IPS DF 6.9 (cell line): ENCODE measurements at regions not wholly inside any gene's neighbourhood (a gene's known extent, or its start where the extent isn't known, plus 50 kb on each side); places are given as distances from the start of the nearest gene placed in this dataset.
"Not testable (repeated sequence)": the region's sequence is repeated elsewhere in the genome, so short reads cannot be mapped to it uniquely, and the experiment has no call there.

Source experiments
- DNase-seq: peaks from one replicate; pipeline ENCODE4 v3.0.0-alpha.2; 2013; ENCODE audit warnings: low read depth, low spot score
- H3K27ac ChIP-seq: one replicate; pipeline ENCODE4 v1.5.1; 2013; ENCODE audit warnings: low read length, control low read depth
- H3K27me3 ChIP-seq: 2 replicates; pipeline ENCODE4 v1.6.1; 2013; ENCODE audit warnings: mild to moderate bottlenecking, low read length; ENCODE audit not compliant: control insufficient read depth, insufficient read depth
- H3K36me3 ChIP-seq: 2 replicates; pipeline ENCODE4 v1.6.1; 2013; ENCODE audit warnings: low read length; ENCODE audit not compliant: control insufficient read depth, insufficient read depth
- H3K4me1 ChIP-seq: 2 replicates; pipeline ENCODE4 v1.6.1; 2013; ENCODE audit warnings: low read length; ENCODE audit not compliant: control insufficient read depth, insufficient read depth
- H3K4me3 ChIP-seq: 2 replicates; pipeline ENCODE4 v1.5.1; 2013; ENCODE audit warnings: mild to moderate bottlenecking, low read length
- H3K9me3 ChIP-seq: 2 replicates; pipeline ENCODE4 v1.6.1; 2013; ENCODE audit warnings: low read length, inconsistent platforms; ENCODE audit not compliant: control insufficient read depth, insufficient read depth
- WGBS: extraction: QIAGEN DNeasy Blood & Tissue Kit; methylation state at CpG from one replicate; pipeline ENCODE4 v1.1.7; 2013; ENCODE audit warnings: mixed read lengths, missing lambda C conversion rate; ENCODE audit not compliant: insufficient read length, insufficient coverage; 5-methylcytosine and 5-hydroxymethylcytosine counted together

- H3K27me3 ChIP-seq, result no peaks in the 10 kb centered on the region
- H3K4me3 ChIP-seq, result no peak overlapping the region
- no peaks in the 10 kb centered on the region for H3K9me3 ChIP-seq
- H3K36me3 ChIP-seq, result no peaks in the 10 kb centered on the region
- DNase-seq, result no peak
- H3K4me1 ChIP-seq, result no peaks in the 10 kb centered on the region
- H3K27ac ChIP-seq, result no peak overlapping the region
Observed at GRCh38 chr5:155661859-155662258, 648.3 kb downstream of the KIF4B start.

DNA sequence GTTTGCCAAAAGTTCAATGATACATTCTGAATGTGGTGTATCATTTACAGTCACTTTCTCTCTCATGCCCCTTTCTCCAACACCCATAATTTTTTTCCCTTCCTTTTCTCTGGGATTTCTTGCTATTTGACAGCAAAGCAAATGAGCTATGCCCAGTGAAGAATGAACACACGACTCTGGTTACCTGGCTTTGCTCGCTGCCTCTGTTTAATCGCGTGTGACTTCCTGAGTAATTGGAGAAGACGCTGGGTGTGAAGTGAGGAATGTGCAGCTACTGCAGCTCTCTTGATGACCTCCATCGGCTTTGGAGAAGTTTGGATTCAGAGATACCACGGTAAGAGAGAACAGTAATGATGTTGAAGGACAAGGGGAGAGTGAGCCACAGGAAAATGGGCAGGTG is 651.8 kb downstream of the KIF4B start:
- DNase-seq, result no peak
- no peaks in the 10 kb centered on the region for H3K9me3 ChIP-seq
- H3K4me1 ChIP-seq, result no peaks in the 10 kb centered on the region
- H3K36me3 ChIP-seq, result no peaks in the 10 kb centered on the region
- H3K27me3 ChIP-seq, result no peaks in the 10 kb centered on the region
- no peak overlapping the region for H3K27ac ChIP-seq
- no peak overlapping the region for H3K4me3 ChIP-seq
- WGBS, result no CpG with 5 or more reads among the region's 7 CpGs

- H3K27me3 ChIP-seq, H3K27ac ChIP-seq, DNase-seq, H3K9me3 ChIP-seq, H3K4me1 ChIP-seq, H3K36me3 ChIP-seq, H3K4me3 ChIP-seq: not testable (repeated sequence)
- no CpG with 5 or more reads among the region's 7 CpGs for WGBS
Observed at GRCh38 chr5:155672001-155672400, 655.0 kb upstream of the SGCD start.

DNA sequence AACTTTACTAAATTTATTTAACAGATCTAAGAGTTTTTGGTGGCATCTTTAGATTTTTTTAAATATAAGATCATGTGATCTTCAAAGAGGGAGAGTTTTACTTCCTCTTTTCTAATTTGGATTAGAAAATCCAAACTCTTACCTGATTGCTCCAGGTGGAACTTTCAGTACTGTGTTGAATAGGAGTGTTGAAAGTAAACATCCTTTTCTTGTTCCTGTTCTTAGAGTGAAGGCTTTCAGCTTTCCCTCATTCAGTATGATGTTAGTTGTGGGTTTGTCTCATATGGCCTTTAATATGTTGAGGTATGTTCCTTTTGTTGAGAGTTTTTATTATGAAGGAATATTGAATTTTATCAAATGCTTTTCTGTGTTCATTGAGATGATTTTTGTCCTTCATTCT is 650.0 kb upstream of the SGCD start:
- H3K27me3 ChIP-seq, result no peaks in the 10 kb centered on the region
- H3K9me3 ChIP-seq, result no peaks in the 10 kb centered on the region
- no peak overlapping the region for H3K27ac ChIP-seq
- no peaks in the 10 kb centered on the region for H3K4me1 ChIP-seq
- H3K4me3 ChIP-seq, result no peak overlapping the region
- DNase-seq, result no peak
- H3K36me3 ChIP-seq, result no peaks in the 10 kb centered on the region

GRCh38 chr5:155678371-155678770 is 648.6 kb upstream of the SGCD start:
- DNase-seq, result no peak
- no peaks in the 10 kb centered on the region for H3K36me3 ChIP-seq
- no CpG with 5 or more reads among the region's 2 CpGs for WGBS
- no peaks in the 10 kb centered on the region for H3K9me3 ChIP-seq
- no peak overlapping the region for H3K27ac ChIP-seq
- no peak overlapping the region for H3K4me3 ChIP-seq
- H3K27me3 ChIP-seq, result no peaks in the 10 kb centered on the region
- H3K4me1 ChIP-seq, result no peaks in the 10 kb centered on the region

DNA sequence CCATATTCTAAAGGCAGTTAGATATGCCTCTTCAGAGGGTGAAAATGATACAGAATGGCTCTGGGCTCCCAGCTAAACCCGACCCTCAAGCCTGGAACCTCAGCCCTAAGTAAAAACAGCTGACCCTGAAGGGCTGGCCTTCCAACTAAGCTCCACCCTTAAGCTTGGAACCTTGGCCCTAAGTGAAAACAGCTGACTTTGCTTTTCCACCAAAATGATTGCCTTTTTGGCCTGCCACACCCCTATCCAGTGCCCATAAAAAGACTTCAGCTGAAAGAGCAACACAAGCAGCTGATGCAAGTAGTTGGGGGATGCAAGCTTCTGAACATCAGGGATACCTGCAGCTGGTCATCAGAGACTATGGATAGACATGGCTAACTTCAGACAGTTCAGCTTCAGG is 647.4 kb upstream of the SGCD start:
- Histone ChIP-seq H3K4me3 (no peak overlapping the region), H3K36me3 (no peaks in the 10 kb centered on the region), H3K4me1 (no peaks in the 10 kb centered on the region), H3K9me3 (no peaks in the 10 kb centered on the region), H3K27me3 (no peaks in the 10 kb centered on the region), H3K27ac (no peak overlapping the region)
- WGBS, result no CpG with 5 or more reads among the region's 1 CpG
- no peak for DNase-seq

GRCh38 chr5:155684417-155684816 is 642.5 kb upstream of the SGCD start:
- no peak overlapping the region for H3K27ac ChIP-seq
- H3K36me3 ChIP-seq, result no peaks in the 10 kb centered on the region
- no peak overlapping the region for H3K4me3 ChIP-seq
- no peak for DNase-seq
- no peaks in the 10 kb centered on the region for H3K4me1 ChIP-seq
- H3K9me3 ChIP-seq, result no peaks in the 10 kb centered on the region
- no peaks in the 10 kb centered on the region for H3K27me3 ChIP-seq

GRCh38 chr5:155686131-155686530 is 640.8 kb upstream of the SGCD start:
- H3K27me3 ChIP-seq, result no peaks in the 10 kb centered on the region
- WGBS, result no CpG with 5 or more reads among the region's 1 CpG

DNA sequence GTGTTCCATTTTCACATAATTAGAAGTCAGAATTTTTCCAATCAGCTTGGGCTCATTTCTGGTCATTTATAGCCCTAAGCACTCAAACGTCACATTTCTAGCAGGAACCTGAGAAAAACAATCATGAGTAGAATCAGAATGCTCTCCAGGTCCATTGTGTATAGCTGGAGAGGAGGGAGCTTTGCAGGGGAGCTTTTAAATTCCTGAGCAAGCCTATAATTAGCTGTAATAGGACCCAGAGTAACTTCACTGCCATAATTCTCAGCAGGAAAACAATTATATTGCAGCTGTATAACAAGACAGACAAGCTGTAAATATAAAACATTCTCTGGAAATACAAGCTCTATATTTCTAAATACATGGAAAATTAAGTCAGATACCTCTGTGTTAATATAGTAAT is 637.6 kb upstream of the SGCD start:
- DNase-seq, result no peak
- no peaks in the 10 kb centered on the region for H3K27me3 ChIP-seq
- no CpG with 5 or more reads among the region's 1 CpG for WGBS
- H3K9me3 ChIP-seq, result no peaks in the 10 kb centered on the region
- H3K4me3 ChIP-seq, result no peak overlapping the region
- no peaks in the 10 kb centered on the region for H3K36me3 ChIP-seq
- H3K4me1 ChIP-seq, result no peaks in the 10 kb centered on the region
- no peak overlapping the region for H3K27ac ChIP-seq

More at GRCh38 chr5:155686131-155686530, 640.8 kb upstream of the SGCD start:
- Histone ChIP-seq H3K27ac (no peak overlapping the region), H3K4me3 (no peak overlapping the region), H3K9me3 (no peaks in the 10 kb centered on the region), H3K36me3 (no peaks in the 10 kb centered on the region), H3K4me1 (no peaks in the 10 kb centered on the region)
- no peak for DNase-seq

DNA sequence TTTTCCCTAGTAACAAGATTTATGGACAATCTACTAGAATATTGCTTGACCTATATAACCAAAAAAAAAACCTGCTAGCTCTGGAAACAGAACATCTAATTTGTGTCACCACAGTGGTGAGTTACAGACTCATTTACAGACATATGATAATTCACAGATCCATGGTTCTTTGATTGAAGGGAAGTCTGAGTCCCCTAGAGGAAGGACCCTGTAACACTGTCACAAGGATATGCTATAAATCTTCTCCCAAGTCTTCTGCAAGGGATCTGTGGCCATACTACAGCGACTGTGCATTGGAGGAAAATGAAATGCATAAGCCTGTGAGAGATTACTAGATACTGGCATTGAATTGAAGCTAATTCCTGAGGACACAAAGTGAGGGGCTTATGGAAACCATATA is 630.6 kb upstream of the SGCD start:
- Histone ChIP-seq H3K36me3 (no peaks in the 10 kb centered on the region), H3K4me3 (no peak overlapping the region), H3K9me3 (no peaks in the 10 kb centered on the region), H3K4me1 (no peaks in the 10 kb centered on the region), H3K27me3 (no peaks in the 10 kb centered on the region), H3K27ac (no peak overlapping the region)
- DNase-seq, result no peak
- no CpG with 5 or more reads among the region's 1 CpG for WGBS

- no peaks in the 10 kb centered on the region for H3K9me3 ChIP-seq
- no peaks in the 10 kb centered on the region for H3K27me3 ChIP-seq
- no peaks in the 10 kb centered on the region for H3K4me1 ChIP-seq
- H3K36me3 ChIP-seq, result no peaks in the 10 kb centered on the region
- no CpG with 5 or more reads among the region's 4 CpGs for WGBS
- DNase-seq, result no peak
- no peak overlapping the region for H3K4me3 ChIP-seq
- H3K27ac ChIP-seq, result no peak overlapping the region
Observed at GRCh38 chr5:155697236-155697635, 629.7 kb upstream of the SGCD start.
